Mesenchymal stem cell (in vitro differentiated cells and primary cell): ENCODE measurements at regions not wholly inside any gene's neighbourhood (a gene's known extent, or its start where the extent isn't known, plus 50 kb on each side); places are given as distances from the start of the nearest gene placed in this dataset.

Source experiments
- DNase-seq: peaks from one replicate; pipeline ENCODE4 v3.0.0-alpha.2; 2013
- H2AFZ ChIP-seq: one replicate; pipeline ENCODE4 v1.6.1; 2013; ENCODE audit warnings: low read depth, mild to moderate bottlenecking, control low read depth, inconsistent platforms, low read length, moderate library complexity
- H2AK5ac ChIP-seq: 2 replicates; pipeline ENCODE4 v1.6.1; 2013; ENCODE audit warnings: low read length, moderate library complexity, mild to moderate bottlenecking, inconsistent platforms; ENCODE audit not compliant: severe bottlenecking
- H2BK120ac ChIP-seq: one replicate; pipeline ENCODE4 v1.6.1; 2013; ENCODE audit warnings: low read depth, mild to moderate bottlenecking, inconsistent platforms, low read length, moderate library complexity
- H2BK12ac ChIP-seq, 2 experiments: one replicate each; pipeline ENCODE4 v1.6.1; 2013; ENCODE audit warnings: inconsistent platforms in 2 of 2, low read length in 2 of 2, mild to moderate bottlenecking in 2 of 2, moderate library complexity in 2 of 2, control low read depth in 1 of 2
- H2BK15ac ChIP-seq: one replicate; pipeline ENCODE4 v1.6.1; 2013; ENCODE audit warnings: mild to moderate bottlenecking, low read depth, inconsistent platforms; ENCODE audit not compliant: poor library complexity, severe bottlenecking
- H2BK5ac ChIP-seq: 2 replicates; pipeline ENCODE4 v1.6.1; 2013; ENCODE audit warnings: low read depth, mild to moderate bottlenecking, low read length, control low read depth, inconsistent platforms; ENCODE audit not compliant: poor library complexity, severe bottlenecking
- H3K14ac ChIP-seq, 2 experiments: one replicate each; pipeline ENCODE4 v1.6.1; 2013; ENCODE audit warnings: inconsistent platforms in 2 of 2, low read length in 2 of 2, control low read depth in 1 of 2, mild to moderate bottlenecking in 1 of 2, moderate library complexity in 1 of 2
- H3K18ac ChIP-seq, 2 experiments: one replicate each; pipeline ENCODE4 v1.6.1; 2013; ENCODE audit warnings: inconsistent platforms in 2 of 2, low read length in 2 of 2, control low read depth in 1 of 2, low read depth in 1 of 2, mild to moderate bottlenecking in 1 of 2
- H3K23ac ChIP-seq, 2 experiments: one replicate each; pipeline ENCODE4 v1.6.1; 2013; ENCODE audit warnings: inconsistent platforms in 2 of 2, low read length in 2 of 2, mild to moderate bottlenecking in 2 of 2, moderate library complexity in 2 of 2, control low read depth in 1 of 2
- H3K27ac ChIP-seq: 2 replicates; pipeline ENCODE4 v1.5.1; 2013; ENCODE audit warnings: mild to moderate bottlenecking, moderate library complexity, low read length, control low read depth, inconsistent platforms; ENCODE audit not compliant: poor library complexity, severe bottlenecking
- H3K27me3 ChIP-seq, 2 experiments: 2 replicates each; pipeline versions ENCODE4 v1.6.1 to v1.7.0; 2013; ENCODE audit warnings: low read length in 2 of 2, mild to moderate bottlenecking in 2 of 2, moderate library complexity in 2 of 2, control low read depth in 1 of 2, inconsistent platforms in 1 of 2; ENCODE audit not compliant: control insufficient read depth in 1 of 2, insufficient read depth in 1 of 2
- H3K36me3 ChIP-seq, 2 experiments: 2 replicates each; pipeline versions ENCODE4 v1.6.1 to v1.7.0; 2013; ENCODE audit warnings: low read length in 2 of 2, control low read depth in 1 of 2, inconsistent platforms in 1 of 2, low read depth in 1 of 2, mild to moderate bottlenecking in 1 of 2; ENCODE audit not compliant: insufficient read depth in 2 of 2, control insufficient read depth in 1 of 2
- H3K4ac ChIP-seq, 2 experiments: one replicate each; pipeline ENCODE4 v1.6.1; 2013; ENCODE audit warnings: inconsistent platforms in 2 of 2, low read length in 2 of 2, mild to moderate bottlenecking in 2 of 2, moderate library complexity in 2 of 2, control low read depth in 1 of 2, low read depth in 1 of 2
- H3K4me1 ChIP-seq: 2 replicates; pipeline ENCODE4 v1.6.1; 2013; ENCODE audit warnings: low read depth, low read length, control low read depth; ENCODE audit not compliant: control insufficient read depth, insufficient read depth
- H3K4me2 ChIP-seq: 2 replicates; pipeline ENCODE4 v1.6.1; 2013; ENCODE audit warnings: low read length, mild to moderate bottlenecking, inconsistent platforms; ENCODE audit not compliant: poor library complexity, severe bottlenecking
- H3K4me3 ChIP-seq, 2 experiments: 2 replicates each; pipeline versions ENCODE4 v1.5.1 to v1.7.0; 2013; ENCODE audit warnings: low read length in 2 of 2, mild to moderate bottlenecking in 2 of 2, control low read depth in 1 of 2, low read depth in 1 of 2; ENCODE audit not compliant: insufficient read depth in 1 of 2
- H3K79me1 ChIP-seq: replicated peaks from 2 replicates; pipeline ENCODE4 v1.6.1; 2013; ENCODE audit warnings: mild to moderate bottlenecking, control low read depth, low read length, inconsistent platforms; ENCODE audit not compliant: poor library complexity, severe bottlenecking
- H3K9ac ChIP-seq: 2 replicates; pipeline ENCODE4 v1.7.0; 2013; ENCODE audit warnings: mild to moderate bottlenecking, low read length, moderate library complexity
- H3K9me3 ChIP-seq: 2 replicates; pipeline ENCODE4 v1.7.0; 2013; ENCODE audit warnings: mild to moderate bottlenecking, low read length; ENCODE audit not compliant: control insufficient read depth
- H4K8ac ChIP-seq: one replicate; pipeline ENCODE4 v1.6.1; 2013; ENCODE audit warnings: inconsistent platforms, mild to moderate bottlenecking, low read length, moderate library complexity
- H4K91ac ChIP-seq: one replicate; pipeline ENCODE4 v1.6.1; 2013; ENCODE audit warnings: mild to moderate bottlenecking, low read length, inconsistent platforms
- WGBS: methylation state at CpG from one replicate; pipeline ENCODE4 v1.1.7; 2013; ENCODE audit warnings: mixed read lengths; 5-methylcytosine and 5-hydroxymethylcytosine counted together

- WGBS, result 92% methylated on average over 2 of the region's 3 CpGs
- Histone ChIP-seq H3K79me1 (no peaks in the 10 kb centered on the region), H3K4ac (no peak overlapping the region), H3K4me2 (no peak overlapping the region), H3K36me3 (no peaks in the 10 kb centered on the region), H2BK12ac (no peak overlapping the region), H3K14ac (no peak overlapping the region), H3K9ac (no peak overlapping the region), H3K23ac (no peak overlapping the region), H2AK5ac (no peak overlapping the region), H3K4me3 (no peak overlapping the region), H3K27me3 (no peaks in the 10 kb centered on the region), H3K9me3 (no peaks in the 10 kb centered on the region), H2BK5ac (no peak overlapping the region), H2AFZ (no peak overlapping the region), H2BK120ac (no peak overlapping the region), H3K4me1 (no peaks in the 10 kb centered on the region), H4K91ac (no peak overlapping the region), H3K27ac (no peak overlapping the region), H4K8ac (no peak overlapping the region), H3K18ac (no peak overlapping the region), H2BK15ac (no peak overlapping the region)
- DNase-seq, result no peak
Measured at GRCh38 chr2:201568217-201568820, 75.0 kb downstream of the TMEM237 start.

DNA sequence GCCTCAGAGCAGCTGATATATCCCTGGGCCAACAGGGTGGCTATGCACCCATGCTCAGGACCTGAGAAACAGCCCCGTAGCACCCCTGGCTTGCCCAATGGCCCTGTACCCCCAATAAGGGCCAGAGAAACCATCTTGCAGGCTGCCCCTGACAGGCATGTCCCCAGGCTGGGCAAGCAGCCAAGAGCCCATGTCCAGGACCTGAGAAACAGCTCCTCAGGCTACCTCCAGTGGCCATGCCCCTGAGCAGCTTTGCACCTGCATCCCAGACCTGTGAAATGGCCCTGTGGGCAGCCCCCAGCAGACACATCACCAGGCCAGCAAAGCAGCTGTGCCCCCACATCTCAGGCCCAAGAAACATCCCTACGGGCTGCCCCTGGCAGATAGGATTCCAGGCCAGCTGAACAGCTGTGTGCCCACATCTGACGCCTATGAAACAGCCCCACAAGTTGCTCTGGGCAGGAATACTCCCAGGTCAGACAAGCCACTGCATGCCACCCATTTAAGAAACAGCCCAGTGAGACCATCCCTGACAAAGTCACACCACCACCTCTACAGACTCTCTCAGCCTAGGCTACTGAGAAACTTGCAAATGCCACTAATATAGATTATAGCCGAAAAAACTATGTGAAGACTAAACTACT is 84.1 kb downstream of the TMEM237 start:
- no peak overlapping the region for H2BK120ac ChIP-seq
- no peaks in the 10 kb centered on the region for H3K4me1 ChIP-seq
- DNase-seq, result no peak
- no peak overlapping the region for H3K4ac ChIP-seq
- no peak overlapping the region for H2AFZ ChIP-seq
- no peak overlapping the region for H4K91ac ChIP-seq
- no peak overlapping the region for H3K18ac ChIP-seq
- no peak overlapping the region for H2BK12ac ChIP-seq
- H3K4me2 ChIP-seq, result no peak overlapping the region
- no peak overlapping the region for H4K8ac ChIP-seq
- H3K36me3 ChIP-seq, result no peaks in the 10 kb centered on the region
- H2AK5ac ChIP-seq, result no peak overlapping the region
- no peaks in the 10 kb centered on the region for H3K27me3 ChIP-seq
- H2BK5ac ChIP-seq, result no peak overlapping the region
- H3K14ac ChIP-seq, result no peak overlapping the region
- no peaks in the 10 kb centered on the region for H3K79me1 ChIP-seq
- no peak overlapping the region for H2BK15ac ChIP-seq
- H3K9ac ChIP-seq, result no peak overlapping the region
- H3K23ac ChIP-seq, result no peak overlapping the region
- H3K9me3 ChIP-seq, result no peaks in the 10 kb centered on the region
- H3K4me3 ChIP-seq, result no peak overlapping the region
- WGBS, result 83% methylated on average over 4 of the region's 4 CpGs
- no peak overlapping the region for H3K27ac ChIP-seq

GRCh38 chr2:201558665-201559064 is 84.6 kb downstream of the TMEM237 start:
- H3K23ac ChIP-seq, result no peak overlapping the region
- DNase-seq, result no peak
- H3K4me3 ChIP-seq, result no peak overlapping the region
- H3K36me3 ChIP-seq, result no peaks in the 10 kb centered on the region
- H3K4me2 ChIP-seq, result no peak overlapping the region
- H2BK120ac ChIP-seq, result no peak overlapping the region
- H3K4ac ChIP-seq, result no peak overlapping the region
- H3K4me1 ChIP-seq, result no peaks in the 10 kb centered on the region
- H4K8ac ChIP-seq, result no peak overlapping the region
- no peak overlapping the region for H2BK15ac ChIP-seq
- H3K27me3 ChIP-seq, result no peaks in the 10 kb centered on the region
- H3K79me1 ChIP-seq, result no peaks in the 10 kb centered on the region
- no peak overlapping the region for H2BK12ac ChIP-seq
- H2AFZ ChIP-seq, result no peak overlapping the region
- H2BK5ac ChIP-seq, result no peak overlapping the region
- H2AK5ac ChIP-seq, result no peak overlapping the region
- H3K27ac ChIP-seq, result no peak overlapping the region
- 77% methylated on average over 5 of the region's 5 CpGs for WGBS
- H3K9me3 ChIP-seq, result no peaks in the 10 kb centered on the region
- no peak overlapping the region for H3K18ac ChIP-seq
- H4K91ac ChIP-seq, result no peak overlapping the region
- no peak overlapping the region for H3K9ac ChIP-seq
- no peak overlapping the region for H3K14ac ChIP-seq

DNA sequence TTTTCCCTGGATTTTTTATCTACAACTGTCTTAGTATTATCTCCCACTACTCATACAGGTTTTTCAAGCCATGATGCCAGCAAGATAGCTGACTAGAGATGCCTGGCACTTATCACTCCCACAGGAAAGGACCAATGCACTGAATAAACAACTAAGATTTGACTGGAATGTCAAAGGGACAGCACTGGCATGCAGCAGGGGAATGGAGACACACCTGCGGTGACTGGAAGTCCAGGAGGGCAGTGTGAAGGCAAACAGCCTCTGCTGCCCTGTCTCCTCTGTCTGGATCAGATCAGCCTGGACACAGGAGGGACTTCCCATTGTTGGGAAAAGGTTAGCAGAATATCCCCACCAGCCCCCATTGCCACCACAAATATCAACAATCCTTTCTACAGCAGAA is 85.1 kb downstream of the TMEM237 start:
- Histone ChIP-seq H3K14ac (no peak overlapping the region), H3K4ac (no peak overlapping the region), H3K27me3 (no peaks in the 10 kb centered on the region), H3K9ac (no peak overlapping the region), H4K91ac (no peak overlapping the region), H3K23ac (no peak overlapping the region), H3K9me3 (no peaks in the 10 kb centered on the region), H3K36me3 (no peaks in the 10 kb centered on the region), H3K79me1 (no peaks in the 10 kb centered on the region), H2AK5ac (no peak overlapping the region), H2BK15ac (no peak overlapping the region), H3K27ac (no peak overlapping the region), H3K4me2 (no peak overlapping the region), H2AFZ (no peak overlapping the region), H2BK120ac (no peak overlapping the region), H4K8ac (no peak overlapping the region), H2BK12ac (no peak overlapping the region), H3K18ac (no peak overlapping the region), H3K4me3 (no peak overlapping the region), H2BK5ac (no peak overlapping the region), H3K4me1 (no peaks in the 10 kb centered on the region)
- WGBS, result 87% methylated on average over 1 of the region's 1 CpG
- no peak for DNase-seq
